NT2/D1 (cell line): ENCODE measurements at regions not wholly inside any gene's neighbourhood (a gene's known extent, or its start where the extent isn't known, plus 50 kb on each side); places are given as distances from the start of the nearest gene placed in this dataset.
"Not testable (repeated sequence)": the region's sequence is repeated elsewhere in the genome, so short reads cannot be mapped to it uniquely, and the experiment has no call there.

Source experiments
- DNase-seq: peaks from one replicate; pipeline ENCODE4 v3.0.0-alpha.2; 2011; ENCODE audit warnings: low read depth, low spot score
- H3K27me3 ChIP-seq: 2 replicates; pipeline ENCODE4 v1.6.0; 2011; ENCODE audit warnings: mild to moderate bottlenecking; ENCODE audit not compliant: insufficient read length, insufficient read depth
- H3K36me3 ChIP-seq: 2 replicates; pipeline ENCODE4 v1.6.1; 2011; ENCODE audit warnings: mild to moderate bottlenecking, low read length, mixed read lengths; ENCODE audit not compliant: insufficient read depth, insufficient read length
- H3K4me1 ChIP-seq: 2 replicates; pipeline ENCODE4 v1.5.1; 2011; ENCODE audit not compliant: insufficient read depth, insufficient read length
- H3K4me3 ChIP-seq: 2 replicates; pipeline ENCODE4 v1.5.1; 2011; ENCODE audit warnings: low read depth; ENCODE audit not compliant: insufficient read length
- H3K9ac ChIP-seq: 2 replicates; pipeline ENCODE4 v1.6.0; 2011; ENCODE audit warnings: low read depth; ENCODE audit not compliant: insufficient read length
- H3K9me3 ChIP-seq: 2 replicates; pipeline ENCODE4 v1.5.1; 2011; ENCODE audit warnings: mild to moderate bottlenecking, low read length; ENCODE audit not compliant: insufficient read depth
- SUZ12 ChIP-seq: IDR thresholded peaks from 2 replicates; pipeline ENCODE4 v1.6.1; 2011; ENCODE audit not compliant: insufficient read length, insufficient read depth; ENCODE audit errors: extremely low read depth
- YY1 ChIP-seq: IDR thresholded peaks from 2 replicates; pipeline ENCODE4 v1.6.1; 2011; ENCODE audit not compliant: insufficient read length, insufficient read depth
- ZNF274 ChIP-seq: IDR thresholded peaks from 2 replicates; pipeline ENCODE4 v1.6.1; 2011; ENCODE audit warnings: mild to moderate bottlenecking, low read depth, low read length

DNA sequence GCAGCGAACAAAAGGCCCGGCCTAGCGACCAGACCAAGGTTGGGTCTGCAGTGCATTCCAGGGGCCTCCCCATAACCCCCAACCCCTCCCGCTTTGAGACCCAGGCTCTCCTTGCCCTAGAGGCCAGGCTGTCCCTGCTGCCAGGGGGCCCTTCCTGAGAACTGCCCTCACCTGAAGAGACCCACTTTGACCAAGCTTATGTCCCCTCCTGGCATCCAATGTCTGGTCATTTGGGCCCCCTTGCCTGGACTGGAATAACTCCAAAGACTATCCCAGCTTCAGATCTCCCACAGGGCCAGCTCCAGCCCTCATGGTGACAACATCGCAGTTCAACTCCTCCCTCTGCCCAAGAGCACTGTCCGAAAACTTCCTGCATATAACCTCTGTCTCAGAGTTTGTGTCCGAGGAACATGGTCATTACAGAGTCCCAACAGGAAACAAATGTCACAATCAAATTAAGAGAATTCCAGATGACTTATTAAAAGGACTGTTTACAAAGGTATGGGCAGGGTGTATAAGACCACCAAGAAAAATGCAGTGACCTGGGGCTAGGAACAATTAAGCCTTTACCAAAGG, 125.0 kb downstream of the BANF2 start:
- Histone ChIP-seq H3K4me3 (no peak overlapping the region), H3K9ac (no peak overlapping the region), H3K9me3 (no peaks in the 10 kb centered on the region), H3K4me1 (peaks cover 8% of the 10 kb centered on the region), H3K36me3 (no peaks in the 10 kb centered on the region), H3K27me3 (no peaks in the 10 kb centered on the region)
- TF ChIP-seq SUZ12 (no peak), YY1 (no peak), ZNF274 (no peak)
- DNase-seq = no peak

GRCh38 chr20:17823409-17824144, 123.8 kb downstream of the BANF2 start:
- Histone ChIP-seq H3K27me3 (no peaks in the 10 kb centered on the region), H3K36me3 (no peaks in the 10 kb centered on the region), H3K4me3 (no peak overlapping the region), H3K9ac (no peak overlapping the region), H3K4me1 (peaks cover 8% of the 10 kb centered on the region), H3K9me3 (no peaks in the 10 kb centered on the region)
- TF ChIP-seq YY1 (no peak), SUZ12 (no peak), ZNF274 (no peak)
- no peak for DNase-seq

- Histone ChIP-seq H3K9ac (no peak overlapping the region), H3K36me3 (no peaks in the 10 kb centered on the region), H3K27me3 (no peaks in the 10 kb centered on the region), H3K9me3 (no peaks in the 10 kb centered on the region), H3K4me3 (no peak overlapping the region), H3K4me1 (peaks cover 6% of the 10 kb centered on the region)
- TF ChIP-seq YY1 (no peak), SUZ12 (no peak), ZNF274 (no peak)
- DNase-seq = no peak
Observed at GRCh38 chr20:17822540-17823408, 123.0 kb downstream of the BANF2 start.

- TF ChIP-seq ZNF274 = no peak
- no peak for TF ChIP-seq SUZ12
- TF ChIP-seq YY1 = no peak
- Histone ChIP-seq H3K27me3 (no peaks in the 10 kb centered on the region), H3K9ac (no peak overlapping the region), H3K36me3 (no peaks in the 10 kb centered on the region), H3K4me1 (peaks cover 6% of the 10 kb centered on the region), H3K9me3 (no peaks in the 10 kb centered on the region), H3K4me3 (no peak overlapping the region)
- no peak for DNase-seq
Observed at GRCh38 chr20:17822039-17822438, 122.3 kb downstream of the BANF2 start.

DNA sequence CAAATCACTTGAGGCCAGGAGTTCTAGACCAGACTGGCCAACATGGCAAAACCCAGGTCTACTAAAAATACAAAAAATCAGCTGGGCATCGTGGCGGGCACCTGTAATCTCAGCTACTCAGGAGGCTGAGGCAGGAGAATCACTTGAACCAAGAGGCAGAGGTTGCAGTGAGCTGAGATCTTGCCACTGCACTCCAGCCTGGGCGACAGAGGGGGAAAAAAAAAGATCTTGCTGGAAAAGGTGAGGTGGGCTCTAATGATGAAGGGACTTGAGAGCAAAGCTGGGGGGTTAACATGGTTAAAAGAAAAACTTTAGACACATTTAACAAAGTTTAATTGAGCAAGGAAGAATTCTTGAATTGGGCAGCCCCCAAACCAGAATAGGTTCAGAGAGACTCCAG, 121.8 kb downstream of the BANF2 start:
- not testable (repeated sequence) for H3K9ac ChIP-seq, H3K9me3 ChIP-seq, H3K36me3 ChIP-seq, H3K4me3 ChIP-seq, H3K27me3 ChIP-seq, DNase-seq, H3K4me1 ChIP-seq

DNA sequence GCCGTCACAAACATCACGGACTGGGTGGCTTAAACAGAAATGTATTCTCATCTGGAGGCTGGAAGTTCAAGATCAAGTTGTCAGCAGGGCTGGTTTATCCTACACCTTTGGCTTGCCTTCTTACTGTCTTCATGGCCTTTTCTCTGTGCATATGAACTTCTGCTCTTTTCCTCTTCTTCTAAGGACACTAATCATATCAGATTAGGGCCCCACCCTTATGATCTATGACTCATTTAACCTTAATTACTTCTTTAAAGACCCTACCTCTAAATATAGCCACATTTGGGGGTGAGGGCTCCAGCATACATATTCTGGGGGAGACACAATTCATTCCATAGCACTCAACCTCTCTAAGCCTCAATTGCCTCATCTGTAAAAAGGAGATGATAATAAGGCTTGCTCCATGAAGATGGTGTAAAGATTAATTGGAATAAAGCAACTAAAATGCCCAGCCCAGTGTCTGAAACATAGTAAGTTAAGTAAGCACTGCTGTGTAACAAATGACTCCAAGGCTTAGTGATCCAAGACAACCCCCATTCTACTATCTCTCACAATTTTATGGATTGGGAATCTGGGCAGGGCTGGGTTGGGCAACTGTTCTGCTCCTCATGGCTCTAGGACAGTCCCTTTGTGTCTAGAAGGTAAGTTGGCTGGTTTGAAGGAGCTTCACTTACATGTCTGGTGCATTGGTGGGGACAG, 119.8 kb downstream of the BANF2 start:
- no peak for DNase-seq
- TF ChIP-seq ZNF274 (no peak), YY1 (no peak), SUZ12 (no peak)
- Histone ChIP-seq H3K36me3 (no peaks in the 10 kb centered on the region), H3K4me3 (no peak overlapping the region), H3K9ac (no peak overlapping the region), H3K4me1 (peaks cover 3% of the 10 kb centered on the region), H3K9me3 (no peaks in the 10 kb centered on the region), H3K27me3 (no peaks in the 10 kb centered on the region)

GRCh38 chr20:17818187-17818586, 118.4 kb downstream of the BANF2 start:
- Histone ChIP-seq H3K9ac (no peak overlapping the region), H3K9me3 (no peaks in the 10 kb centered on the region), H3K27me3 (no peaks in the 10 kb centered on the region), H3K4me3 (no peak overlapping the region), H3K4me1 (no peaks in the 10 kb centered on the region), H3K36me3 (no peaks in the 10 kb centered on the region)
- TF ChIP-seq YY1 (no peak), SUZ12 (no peak), ZNF274 (no peak)
- no peak for DNase-seq
